ENCODE measurements at regions not wholly inside any gene's neighbourhood (a gene's known extent, or its start where the extent isn't known, plus 50 kb on each side); places are given as distances from the start of the nearest gene placed in this dataset.

GRCh38 chr12:28937196-28937595, 211.9 kb upstream of the FAR2 start:
- TF ChIP-seq SP1 (IDR thresholded peaks at IDR 0.05) (no peak), HDGF (IDR thresholded peaks at IDR 0.05; ENCODE audit: borderline replicate concordance) (no peak), SUZ12 (IDR thresholded peaks at IDR 0.05) (no peak), NFRKB (IDR thresholded peaks at IDR 0.05) (no peak), LEF1 (IDR thresholded peaks at IDR 0.05; ENCODE audit: borderline replicate concordance) (no peak), FOXM1 (IDR thresholded peaks at IDR 0.05; ENCODE audit: borderline replicate concordance) (no peak), BHLHE40 (IDR thresholded peaks at IDR 0.05; ENCODE audit: borderline replicate concordance) (no peak), PKNOX1 (IDR thresholded peaks at IDR 0.05) (no peak), ELF4 (IDR thresholded peaks at IDR 0.05) (no peak), CTBP1 (IDR thresholded peaks at IDR 0.05; ENCODE audit: borderline replicate concordance) (no peak), TARDBP (IDR thresholded peaks at IDR 0.05) (no peak), FOXK2 (IDR thresholded peaks at IDR 0.05) (no peak), ZNF384 (IDR thresholded peaks at IDR 0.05) (no peak), L3MBTL2 (conservative IDR thresholded peaks at IDR 0.05) (no peak), ARNT (IDR thresholded peaks at IDR 0.05) (no peak)
- CTCF ChIA-PET, result no interaction called here
- POLR2A ChIA-PET, result no interaction called here
- DNase-seq (ENCODE audit: extremely low spot score), result no peak

DNA sequence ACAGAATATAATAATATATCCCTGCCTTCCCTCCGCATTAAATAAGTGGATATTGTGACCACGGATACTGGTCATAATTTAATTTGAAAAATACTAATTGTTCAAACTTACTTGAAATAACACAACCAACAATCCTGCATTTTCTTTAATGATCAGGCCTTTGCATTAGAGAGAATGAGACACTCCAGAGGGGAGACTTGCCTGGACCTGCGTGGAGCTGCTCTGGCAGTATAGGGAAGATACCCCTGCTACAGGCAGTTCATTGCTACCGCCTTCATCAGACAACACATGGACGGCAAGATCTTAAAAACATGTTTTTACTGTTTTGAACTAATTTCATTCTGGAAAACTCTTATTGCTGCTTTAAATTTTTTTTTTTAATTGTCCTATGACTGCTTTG, 211.0 kb upstream of the FAR2 start:
- TF ChIP-seq SP1 (IDR thresholded peaks at IDR 0.05) (no peak), FOXM1 (IDR thresholded peaks at IDR 0.05; ENCODE audit: borderline replicate concordance) (no peak), ARNT (IDR thresholded peaks at IDR 0.05) (no peak), HDGF (IDR thresholded peaks at IDR 0.05; ENCODE audit: borderline replicate concordance) (no peak), LEF1 (IDR thresholded peaks at IDR 0.05; ENCODE audit: borderline replicate concordance) (no peak), L3MBTL2 (conservative IDR thresholded peaks at IDR 0.05) (no peak), ELF4 (IDR thresholded peaks at IDR 0.05) (no peak), ZNF384 (IDR thresholded peaks at IDR 0.05) (no peak), CTBP1 (IDR thresholded peaks at IDR 0.05; ENCODE audit: borderline replicate concordance) (no peak), BHLHE40 (IDR thresholded peaks at IDR 0.05; ENCODE audit: borderline replicate concordance) (no peak), NFRKB (IDR thresholded peaks at IDR 0.05) (no peak)
- ChIA-PET POLR2A (no interaction called here), CTCF (no interaction called here)
- DNase-seq (ENCODE audit: extremely low spot score), result no peak

- ChIA-PET CTCF (no interaction called here), POLR2A (no interaction called here)
- DNase-seq (ENCODE audit: extremely low spot score), result no peak
- TF ChIP-seq TARDBP (IDR thresholded peaks at IDR 0.05), result no peak
- no peak for TF ChIP-seq LEF1 (IDR thresholded peaks at IDR 0.05; ENCODE audit: borderline replicate concordance)
Observed at GRCh38 chr12:28938581-28939235, 210.4 kb upstream of the FAR2 start.

DNA sequence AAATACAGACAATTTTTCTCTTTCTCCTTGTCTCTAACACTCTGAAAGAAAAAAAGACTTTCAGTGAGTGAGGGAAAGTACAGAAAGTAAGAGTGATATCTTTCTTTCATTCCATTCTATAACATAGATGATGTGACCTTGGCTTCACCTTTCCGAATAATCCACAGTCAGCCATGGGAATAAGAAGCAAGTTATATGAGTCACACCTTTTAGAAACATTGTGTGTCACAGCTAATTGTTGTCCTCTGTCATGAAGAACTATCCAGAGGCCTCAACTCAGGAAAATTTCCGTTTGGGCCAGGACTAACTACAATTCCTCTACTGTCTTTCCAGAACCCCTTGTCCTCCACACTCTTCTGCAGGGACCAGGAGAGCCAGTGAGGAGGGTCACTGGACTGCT, 209.7 kb upstream of the FAR2 start:
- ChIA-PET CTCF (no interaction called here), POLR2A (no interaction called here)
- TF ChIP-seq ZNF384 (IDR thresholded peaks at IDR 0.05) (no peak), CTBP1 (IDR thresholded peaks at IDR 0.05; ENCODE audit: borderline replicate concordance) (no peak), ARNT (IDR thresholded peaks at IDR 0.05) (no peak), TARDBP (IDR thresholded peaks at IDR 0.05) (no peak), L3MBTL2 (conservative IDR thresholded peaks at IDR 0.05) (no peak), HDGF (IDR thresholded peaks at IDR 0.05; ENCODE audit: borderline replicate concordance) (no peak), SUZ12 (IDR thresholded peaks at IDR 0.05) (no peak), FOXK2 (IDR thresholded peaks at IDR 0.05) (no peak), LEF1 (IDR thresholded peaks at IDR 0.05; ENCODE audit: borderline replicate concordance) (no peak), FOXA1 (IDR thresholded peaks at IDR 0.05) (no peak), SP1 (IDR thresholded peaks at IDR 0.05) (no peak)
- no peak for DNase-seq (ENCODE audit: extremely low spot score)

- POLR2A ChIA-PET, result no interaction called here
- TF ChIP-seq FOXK2 (IDR thresholded peaks at IDR 0.05), result no peak
- TF ChIP-seq NFRKB (IDR thresholded peaks at IDR 0.05), result no peak
- no peak for TF ChIP-seq BHLHE40 (IDR thresholded peaks at IDR 0.05; ENCODE audit: borderline replicate concordance)
- TF ChIP-seq ZNF384 (IDR thresholded peaks at IDR 0.05), result no peak
- TF ChIP-seq CTBP1 (IDR thresholded peaks at IDR 0.05; ENCODE audit: borderline replicate concordance), result no peak
- TF ChIP-seq SP1 (IDR thresholded peaks at IDR 0.05), result no peak
- TF ChIP-seq PKNOX1 (IDR thresholded peaks at IDR 0.05), result no peak
- TF ChIP-seq L3MBTL2 (conservative IDR thresholded peaks at IDR 0.05), result no peak
- no peak for TF ChIP-seq SUZ12 (IDR thresholded peaks at IDR 0.05)
- no peak for TF ChIP-seq FOXA1 (IDR thresholded peaks at IDR 0.05)
- TF ChIP-seq HDGF (IDR thresholded peaks at IDR 0.05; ENCODE audit: borderline replicate concordance), result no peak
- TF ChIP-seq ELF4 (IDR thresholded peaks at IDR 0.05), result no peak
- no peak for TF ChIP-seq FOXM1 (IDR thresholded peaks at IDR 0.05; ENCODE audit: borderline replicate concordance)
- no peak for TF ChIP-seq TARDBP (IDR thresholded peaks at IDR 0.05)
- no peak for TF ChIP-seq ARNT (IDR thresholded peaks at IDR 0.05)
- TF ChIP-seq LEF1 (IDR thresholded peaks at IDR 0.05; ENCODE audit: borderline replicate concordance), result no peak
- CTCF ChIA-PET, result no interaction called here
- DNase-seq (ENCODE audit: extremely low spot score), result no peak
Observed at GRCh38 chr12:28941248-28941647, 207.8 kb upstream of the FAR2 start.

DNA sequence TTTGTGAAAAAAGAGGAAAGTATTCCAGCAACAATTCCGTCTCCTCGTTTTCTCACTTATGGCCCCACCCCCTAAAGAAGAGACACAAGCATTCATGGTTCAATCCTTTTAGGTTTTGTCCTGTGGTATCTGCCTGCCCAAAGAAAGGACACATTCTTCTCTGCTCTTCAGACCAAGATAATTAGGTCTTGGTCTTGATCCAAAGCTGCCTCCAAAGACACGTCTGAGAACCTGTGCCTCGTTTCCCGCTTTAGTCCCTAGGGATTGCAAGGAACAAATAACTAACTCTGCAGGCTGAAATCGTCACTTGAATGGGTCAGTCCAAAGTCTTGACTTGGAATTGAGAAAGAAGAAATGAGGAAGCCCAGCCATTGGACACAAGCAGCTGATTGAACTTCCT, 202.7 kb upstream of the FAR2 start:
- no peak for DNase-seq (ENCODE audit: extremely low spot score)
- ChIA-PET CTCF (no interaction called here), POLR2A (no interaction called here)
- TF ChIP-seq FOXK2 (IDR thresholded peaks at IDR 0.05) (no peak), TARDBP (IDR thresholded peaks at IDR 0.05) (no peak), NFRKB (IDR thresholded peaks at IDR 0.05) (no peak), PKNOX1 (IDR thresholded peaks at IDR 0.05) (no peak), L3MBTL2 (conservative IDR thresholded peaks at IDR 0.05) (no peak), ZNF384 (IDR thresholded peaks at IDR 0.05) (no peak), ELF4 (IDR thresholded peaks at IDR 0.05) (no peak), FOXM1 (IDR thresholded peaks at IDR 0.05; ENCODE audit: borderline replicate concordance) (no peak), LEF1 (IDR thresholded peaks at IDR 0.05; ENCODE audit: borderline replicate concordance) (no peak), SP1 (IDR thresholded peaks at IDR 0.05) (no peak), FOXA1 (IDR thresholded peaks at IDR 0.05) (no peak), ARNT (IDR thresholded peaks at IDR 0.05) (no peak), CTBP1 (IDR thresholded peaks at IDR 0.05; ENCODE audit: borderline replicate concordance) (no peak), BHLHE40 (IDR thresholded peaks at IDR 0.05; ENCODE audit: borderline replicate concordance) (no peak), HDGF (IDR thresholded peaks at IDR 0.05; ENCODE audit: borderline replicate concordance) (no peak), SUZ12 (IDR thresholded peaks at IDR 0.05) (no peak)
